HepG2 (cell line): ENCODE measurements at regions not wholly inside any gene's neighbourhood (a gene's known extent, or its start where the extent isn't known, plus 50 kb on each side); places are given as distances from the start of the nearest gene placed in this dataset.

Source experiments
- ATAC-seq: fragments of 200-7000 bp; cut with Tn5 transposase; 3 replicates; pipeline ENCODE4 v1.9.1; 2020; ENCODE audit warnings: mild to moderate bottlenecking, moderate library complexity
- BruUV-seq: library from RNA; stranded (reverse); fragments of 400-500 nt; replicated peaks from 2 replicates; lab custom pipeline; 2021; lab: Mats Ljungman, UMichigan
- CTCF ChIA-PET: fragments of 300-600 bp; formaldehyde crosslinking; extraction: SDS; loops from one replicate; lab custom pipeline; 2021; ENCODE audit warnings: low total read pairs, inconsistent platforms, low intra/inter-chr PET ratio; lab: Yijun Ruan, JAX
- POLR2A ChIA-PET: fragments of 350-600 bp; sonication (Branson Sonifier 250); formaldehyde crosslinking; loops from one replicate; lab custom pipeline; 2020; ENCODE audit warnings: antibody characterized with exemption, inconsistent platforms; lab: Yijun Ruan, JAX
- DNase-seq: peaks from one replicate; pipeline ENCODE4 v3.0.0-alpha.2; 2015; ENCODE audit warnings: low spot score
- FAIRE-seq: peaks from 3 replicates; lab custom pipeline; 2011; peaks lifted over from hg19 to GRCh38; lab: Jason Lieb, UNC
- H2AFZ ChIP-seq: one replicate; pipeline ENCODE4 v1.6.1; 2011; ENCODE audit warnings: low read length, inconsistent platforms
- H3K27ac ChIP-seq: fragments of 300-600 bp; 3 replicates; pipeline ENCODE4 v1.8.0; 2011; ENCODE audit warnings: mixed run types, mild to moderate bottlenecking, mixed read lengths, low read length, inconsistent platforms; ENCODE audit not compliant: insufficient read depth; ENCODE audit errors: extremely low read length
- H3K27me3 ChIP-seq, 2 experiments: fragments of 200-600 bp in 1 of 2; 2 replicates in 1 of 2; 3 replicates in 1 of 2; pipeline versions ENCODE4 v1.6.0 to v1.8.0; 2011; ENCODE audit warnings: low read length in 2 of 2, mild to moderate bottlenecking in 2 of 2, moderate library complexity in 2 of 2, inconsistent platforms in 1 of 2; ENCODE audit not compliant: insufficient read depth in 2 of 2, control insufficient read depth in 1 of 2
- H3K36me3 ChIP-seq, 2 experiments: fragments of 200-600 bp in 1 of 2; replicated peaks in 1 of 2; 2 replicates in 1 of 2; 3 replicates in 1 of 2; pipeline versions ENCODE4 v1.5.1 to v1.8.0; 2011; ENCODE audit warnings: low read length in 2 of 2, inconsistent platforms in 1 of 2; ENCODE audit not compliant: insufficient read depth in 2 of 2, control insufficient read depth in 1 of 2
- H3K4me1 ChIP-seq: 2 replicates; pipeline ENCODE4 v1.5.1; 2012; ENCODE audit warnings: low read length, inconsistent platforms; ENCODE audit not compliant: insufficient read depth
- H3K4me2 ChIP-seq: 2 replicates; pipeline ENCODE4 v1.6.0; 2011; ENCODE audit warnings: low read depth, low read length, inconsistent platforms
- H3K4me3 ChIP-seq, 3 experiments: fragments of 200-600 bp in 1 of 3; sonication (generic), shearing (Covaris generic) in 1 of 3; replicated peaks in 1 of 3; 2 replicates each; pipeline ENCODE4 v1.5.1; 2011 to 2016; ENCODE audit warnings: low read length in 3 of 3, inconsistent platforms in 2 of 3, low read depth in 2 of 3, mild to moderate bottlenecking in 2 of 3, control low read depth in 1 of 3, mixed read lengths in 1 of 3; ENCODE audit not compliant: insufficient read depth in 1 of 3
- H3K79me2 ChIP-seq: one replicate; pipeline ENCODE4 v1.6.1; 2011; ENCODE audit warnings: low read length, inconsistent platforms; ENCODE audit not compliant: insufficient read depth
- H3K9ac ChIP-seq: 2 replicates; pipeline ENCODE4 v1.6.0; 2011; ENCODE audit warnings: mild to moderate bottlenecking, low read depth, low read length, inconsistent platforms; ENCODE audit not compliant: insufficient read depth
- H3K9me3 ChIP-seq: 2 replicates; pipeline ENCODE4 v1.5.1; 2012; ENCODE audit warnings: mild to moderate bottlenecking, low read length
- H4K20me1 ChIP-seq: 2 replicates; pipeline ENCODE4 v1.6.0; 2011; ENCODE audit warnings: inconsistent platforms, mild to moderate bottlenecking, low read length, moderate library complexity; ENCODE audit not compliant: insufficient read depth
- ATF7 ChIP-seq, 2 experiments: fragments of 450-650 bp in 1 of 2; sonication (generic) in 1 of 2; formaldehyde crosslinking in 1 of 2; IDR thresholded peaks; 2 replicates each; pipeline versions ENCODE4 v1.4.0 to v1.6.1; 2016 to 2020; ENCODE audit warnings: antibody characterized with exemption in 1 of 2, mild to moderate bottlenecking in 1 of 2, missing genetic modification reagents in 1 of 2
- KLF12 ChIP-seq: sonication (generic); formaldehyde crosslinking; IDR thresholded peaks from 2 replicates; pipeline ENCODE4 v1.4.0; 2020; ENCODE audit warnings: missing genetic modification reagents, borderline replicate concordance
- MAZ ChIP-seq, 2 experiments: sonication (generic) in 1 of 2; formaldehyde crosslinking in 1 of 2; IDR thresholded peaks; 2 replicates each; pipeline versions ENCODE4 v1.5.0 to v1.6.1; 2012 to 2020; ENCODE audit warnings: low read depth in 2 of 2, mild to moderate bottlenecking in 2 of 2, borderline replicate concordance in 1 of 2, improper control_type of control experiment in 1 of 2, low read length in 1 of 2, missing genetic modification reagents in 1 of 2, moderate library complexity in 1 of 2
- U2AF2 ChIP-seq: fragments of 200-400 bp; formaldehyde crosslinking; IDR thresholded peaks from 2 replicates; pipeline ENCODE4 v1.6.1; 2017; ENCODE audit warnings: low read depth, mild to moderate bottlenecking, low read length
- ZNF784 ChIP-seq: sonication (generic); formaldehyde crosslinking; IDR thresholded peaks from 2 replicates; pipeline ENCODE4 v1.5.1; 2020; ENCODE audit warnings: missing genetic modification reagents, mild to moderate bottlenecking, borderline replicate concordance
- WGBS: methylation state at CpG from one replicate; pipeline ENCODE4 v1.1.6; 2017; ENCODE audit warnings: low lambda C conversion rate; 5-methylcytosine and 5-hydroxymethylcytosine counted together
- in situ Hi-C: cut with HindIII; loops from 2 replicates; pipeline ENCODE4 v1.10.0; 2017; ENCODE audit warnings: low pct_unique_long_range_greater_than_20kb; ENCODE audit not compliant: extremely low pct_ligation_motif_present
- intact Hi-C: fragments of 100-400 bp; cut with micrococcal nuclease; formaldehyde crosslinking; loops from one replicate; pipeline ENCODE4 v1.10.0; 2022; ENCODE audit not compliant: unreplicated experiment

- TF ChIP-seq U2AF2 (no peak), ATF7 (IDR thresholded peaks at IDR 0.05) (no peak), ATF7 (CRISPR knock-in tag; IDR thresholded peaks at IDR 0.05) (no peak), MAZ (IDR thresholded peaks at IDR 0.05; ENCODE audit: borderline replicate concordance, low read depth, low read length) (no peak), MAZ (CRISPR knock-in tag; IDR thresholded peaks at IDR 0.05; ENCODE audit: low read depth) (no peak)
These were observed 93.0 kb upstream of the HES1 start (continued) for GRCh38 chr3:194042927-194043326.

- no peak overlapping the region for H3K9ac ChIP-seq
- no peak overlapping the region for H3K4me3 ChIP-seq
- 59% methylated on average over 3 of the region's 3 CpGs for WGBS
- DNase-seq: no peak
- H3K4me2 ChIP-seq: no peak overlapping the region
- in situ Hi-C loops: no loop called here
- CTCF ChIA-PET: no interaction called here
- POLR2A ChIA-PET: interaction anchor here (0.5 to 2.3 kb wide), 3 partner anchors 40 to 184 kb away, joined by 3 to 9 read pairs (median 4); partner anchors contain the start of gene HES1
- no TSS peak for BruUV-seq
- no peaks in the 10 kb centered on the region; the same call in 1 of the 2 replicates for H4K20me1 ChIP-seq
- no peak for ATAC-seq
- peaks cover 0 to 14% of the 10 kb centered on the region in 2 experiments; a peak in 1 of 5 replicates for H3K27me3 ChIP-seq
- no peak overlapping the region for H3K27ac ChIP-seq
- FAIRE-seq: no peak
- no peak overlapping the region for H2AFZ ChIP-seq
- TF ChIP-seq ZNF784 (CRISPR knock-in tag) (no peak), KLF12 (CRISPR knock-in tag) (no peak)
- TF ChIP-seq, all 625 proteins: peak for 0
- Histone ChIP-seq H3K4me1 (peaks cover 34% of the 10 kb centered on the region), H3K79me2 (no peaks in the 10 kb centered on the region), H3K9me3 (no peaks in the 10 kb centered on the region), H3K36me3 (no peaks in the 10 kb centered on the region)
- intact Hi-C loops: no loop called here
These were observed 92.4 kb upstream of the HES1 start for GRCh38 chr3:194043516-194043915.
